ENCODE measurements at regions not wholly inside any gene's neighbourhood (a gene's known extent, or its start where the extent isn't known, plus 50 kb on each side); places are given as distances from the start of the nearest gene placed in this dataset.
"Not testable (repeated sequence)": the region's sequence is repeated elsewhere in the genome, so short reads cannot be mapped to it uniquely, and the experiment has no call there.

DNA sequence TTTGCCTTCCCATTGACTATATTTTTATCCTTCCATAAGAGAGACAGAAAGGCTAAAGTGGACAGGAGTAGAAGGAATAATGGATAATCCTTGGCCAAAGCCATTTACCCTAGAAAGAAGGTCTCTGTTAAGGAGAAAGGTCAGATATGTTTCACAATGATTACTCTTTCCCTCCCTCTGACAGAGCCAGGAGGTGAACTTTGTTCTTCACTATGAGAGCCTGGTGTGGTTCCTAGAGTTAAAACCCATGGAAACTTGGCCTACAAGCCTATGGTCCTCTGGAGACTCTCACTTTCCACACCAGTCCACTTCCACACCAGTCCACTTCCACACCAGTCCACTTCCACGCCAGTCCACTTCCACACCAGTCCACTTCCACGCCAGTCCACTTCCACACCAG, 479.9 kb upstream of the ZP4 start:
- Mint-ChIP-seq H3K27ac (no peak overlapping the region), H3K4me3 (no peak overlapping the region), H3K27me3 (ENCODE audit: insufficient read depth) (no peaks in the 10 kb centered on the region), H3K4me1 (ENCODE audit: low read depth) (no peaks in the 10 kb centered on the region), H3K9me3 (peaks cover 11% of the 10 kb centered on the region), H3K36me3 (ENCODE audit: low read depth) (no peaks in the 10 kb centered on the region)
- DNase-seq (ENCODE audit: low spot score), result no peak
- intact Hi-C loops (cut with micrococcal nuclease), result no loop called here

DNA sequence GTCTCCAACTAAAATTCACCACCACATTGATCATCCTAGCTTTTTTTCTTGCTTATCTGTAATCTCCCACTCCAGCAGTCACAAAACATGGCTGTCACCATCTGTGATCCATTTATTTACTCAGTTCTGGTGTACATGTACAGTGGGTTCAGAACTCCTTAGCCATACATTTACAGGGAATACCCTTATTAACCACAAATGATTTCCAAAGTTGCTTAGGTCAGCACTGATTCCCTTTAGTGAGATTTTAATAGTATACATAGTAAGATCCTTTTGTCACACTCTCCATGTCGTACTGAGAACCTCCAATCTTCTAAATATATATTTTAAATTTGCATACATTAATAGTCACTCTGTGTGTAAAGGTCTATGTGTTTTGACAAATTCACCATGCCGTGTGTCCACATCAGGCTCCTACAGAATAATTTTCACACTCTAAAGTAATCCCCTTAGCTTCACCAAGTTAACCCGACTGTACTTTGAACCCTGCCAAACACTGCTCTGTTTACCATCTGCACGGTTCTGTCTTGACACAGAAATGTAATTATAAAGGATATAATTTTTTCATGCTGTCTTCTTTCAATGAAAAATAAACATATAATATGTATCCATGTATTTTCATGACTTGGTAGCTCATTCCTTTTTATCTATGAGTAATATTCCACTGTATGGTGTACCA, 473.6 kb upstream of the ZP4 start:
- Mint-ChIP-seq H3K27ac (no peak overlapping the region), H3K4me1 (ENCODE audit: low read depth) (no peaks in the 10 kb centered on the region), H3K27me3 (ENCODE audit: insufficient read depth) (no peaks in the 10 kb centered on the region), H3K36me3 (ENCODE audit: low read depth) (no peaks in the 10 kb centered on the region), H3K4me3 (no peak overlapping the region), H3K9me3 (peaks cover 10% of the 10 kb centered on the region)
- DNase-seq (ENCODE audit: low spot score), result no peak
- intact Hi-C loops (cut with micrococcal nuclease), result no loop called here

DNA sequence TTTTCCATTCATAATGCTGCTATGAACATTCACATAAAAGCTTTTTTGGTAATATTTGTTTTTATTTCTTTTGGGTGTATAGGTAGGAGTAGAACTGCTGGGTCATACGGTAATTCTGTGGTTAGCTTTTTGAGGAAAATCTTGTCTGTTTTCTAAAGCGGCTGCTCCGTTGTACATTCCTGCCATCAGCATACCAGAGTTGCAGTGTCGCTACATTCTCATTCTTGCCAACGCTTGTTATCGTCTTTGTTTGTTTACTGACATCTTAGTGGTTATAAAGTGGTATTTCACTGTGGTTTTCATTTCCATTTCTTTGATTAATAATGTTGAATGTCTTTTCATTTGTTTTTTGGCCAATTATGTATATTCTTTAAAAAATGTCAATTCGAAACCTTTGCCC, 469.8 kb upstream of the ZP4 start:
- intact Hi-C loops (cut with micrococcal nuclease), result no loop called here
- Mint-ChIP-seq H3K36me3 (ENCODE audit: low read depth) (no peaks in the 10 kb centered on the region), H3K4me3 (no peak overlapping the region), H3K4me1 (ENCODE audit: low read depth) (no peaks in the 10 kb centered on the region), H3K27ac (no peak overlapping the region), H3K9me3 (peaks cover 8% of the 10 kb centered on the region), H3K27me3 (ENCODE audit: insufficient read depth) (no peaks in the 10 kb centered on the region)
- no peak for DNase-seq (ENCODE audit: low spot score)

DNA sequence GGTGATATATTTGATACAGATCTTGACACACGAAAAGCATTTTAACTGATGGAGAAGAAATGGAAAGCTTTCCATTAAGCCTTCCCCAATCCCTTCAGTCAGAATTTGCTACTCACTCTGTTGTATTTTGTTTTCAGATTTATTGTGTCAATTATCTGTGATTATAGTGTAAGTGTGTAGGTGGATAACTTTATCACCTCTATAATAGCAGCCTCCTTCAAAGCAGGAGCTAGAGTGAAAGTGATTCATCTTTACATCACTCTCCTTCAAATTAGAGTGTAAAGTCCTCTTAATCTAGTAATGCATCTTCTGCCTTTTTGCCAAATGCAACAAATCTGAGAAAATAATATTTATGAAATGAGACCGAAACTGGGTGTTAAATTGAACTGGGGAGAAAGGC, 459.7 kb upstream of the ZP4 start:
- intact Hi-C loops (cut with micrococcal nuclease), result no loop called here
- H3K27me3 Mint-ChIP-seq (ENCODE audit: insufficient read depth), result no peaks in the 10 kb centered on the region
- H3K36me3 Mint-ChIP-seq (ENCODE audit: low read depth), result no peaks in the 10 kb centered on the region
- H3K4me1 Mint-ChIP-seq (ENCODE audit: low read depth), result no peaks in the 10 kb centered on the region
- peaks cover 12% of the 10 kb centered on the region for H3K9me3 Mint-ChIP-seq
- no peak overlapping the region for H3K4me3 Mint-ChIP-seq
- H3K27ac Mint-ChIP-seq, result no peak overlapping the region
- DNase-seq (ENCODE audit: low spot score), result no peak

DNA sequence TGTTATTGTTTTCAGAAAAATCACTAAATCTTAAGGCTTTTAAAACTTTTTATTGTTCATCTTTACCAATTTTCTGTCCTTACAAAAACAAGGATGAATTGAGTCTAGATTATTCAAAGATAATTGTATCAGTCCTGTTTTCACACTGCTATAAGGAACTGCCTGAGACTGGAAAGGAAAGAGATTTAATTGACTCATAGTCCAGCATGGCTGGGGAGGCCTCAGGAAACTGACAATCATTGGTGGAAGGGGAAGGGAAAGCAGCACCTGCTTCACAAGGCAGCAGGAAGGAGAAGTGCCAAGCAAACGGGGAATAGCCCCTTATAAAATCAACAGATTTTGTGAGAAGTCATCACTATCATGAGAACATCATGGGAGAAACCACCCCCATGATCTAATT, 455.6 kb upstream of the ZP4 start:
- DNase-seq (ENCODE audit: low spot score), result no peak
- H3K27ac Mint-ChIP-seq, result no peak overlapping the region
- H3K27me3 Mint-ChIP-seq (ENCODE audit: insufficient read depth), result no peaks in the 10 kb centered on the region
- H3K4me1 Mint-ChIP-seq (ENCODE audit: low read depth), result no peaks in the 10 kb centered on the region
- H3K9me3 Mint-ChIP-seq, result peaks cover 3% of the 10 kb centered on the region
- intact Hi-C loops (cut with micrococcal nuclease), result no loop called here
- H3K36me3 Mint-ChIP-seq (ENCODE audit: low read depth), result no peaks in the 10 kb centered on the region
- H3K4me3 Mint-ChIP-seq, result no peak overlapping the region

DNA sequence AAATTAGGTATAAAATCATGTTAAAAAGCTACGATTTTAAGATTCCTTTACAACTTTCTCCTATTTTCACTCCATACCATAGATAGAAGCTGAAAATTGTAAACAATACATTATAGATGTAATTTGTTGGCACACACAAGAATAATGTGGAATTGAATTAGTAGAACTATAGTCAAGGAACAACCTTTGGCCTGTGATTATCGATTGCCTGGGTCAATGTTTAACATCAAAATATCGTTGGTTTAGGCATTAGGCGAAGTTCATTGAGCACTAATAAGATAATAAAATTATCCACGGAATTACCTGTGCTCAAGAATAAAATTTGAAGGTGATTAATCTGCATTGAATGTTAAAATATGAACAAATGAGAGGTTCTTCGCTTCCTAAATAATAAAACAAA, 455.1 kb upstream of the ZP4 start:
- Mint-ChIP-seq H3K9me3 (peaks cover 3% of the 10 kb centered on the region), H3K4me1 (ENCODE audit: low read depth) (no peaks in the 10 kb centered on the region), H3K4me3 (no peak overlapping the region), H3K36me3 (ENCODE audit: low read depth) (no peaks in the 10 kb centered on the region), H3K27me3 (ENCODE audit: insufficient read depth) (no peaks in the 10 kb centered on the region), H3K27ac (no peak overlapping the region)
- intact Hi-C loops (cut with micrococcal nuclease), result no loop called here
- DNase-seq (ENCODE audit: low spot score), result no peak

DNA sequence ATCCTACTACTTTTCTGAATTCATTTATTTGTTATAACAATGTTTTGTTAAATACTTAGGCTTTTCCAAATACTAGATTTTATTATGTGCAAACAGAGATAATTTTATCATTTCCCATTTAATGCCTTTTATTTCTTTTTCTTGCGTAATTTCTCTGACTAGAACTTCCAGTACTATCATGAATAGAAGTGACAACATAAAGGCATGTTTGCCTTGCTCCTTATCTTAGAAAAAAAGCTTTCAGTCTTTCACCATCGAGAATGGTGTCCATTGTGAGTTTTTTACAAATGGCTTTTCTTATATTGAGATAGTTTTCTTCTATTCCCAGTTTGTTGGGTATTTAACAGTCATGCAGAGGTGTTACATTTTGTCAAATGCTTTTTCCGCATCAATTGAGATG, 453.1 kb upstream of the ZP4 start:
- H3K36me3 Mint-ChIP-seq (ENCODE audit: low read depth), result no peaks in the 10 kb centered on the region
- no peak overlapping the region for H3K27ac Mint-ChIP-seq
- H3K4me1 Mint-ChIP-seq (ENCODE audit: low read depth), result no peaks in the 10 kb centered on the region
- H3K27me3 Mint-ChIP-seq (ENCODE audit: insufficient read depth), result no peaks in the 10 kb centered on the region
- H3K9me3 Mint-ChIP-seq, result peaks cover 3% of the 10 kb centered on the region
- no peak overlapping the region for H3K4me3 Mint-ChIP-seq
- DNase-seq (ENCODE audit: low spot score), result no peak
- intact Hi-C loops (cut with micrococcal nuclease), result no loop called here

DNA sequence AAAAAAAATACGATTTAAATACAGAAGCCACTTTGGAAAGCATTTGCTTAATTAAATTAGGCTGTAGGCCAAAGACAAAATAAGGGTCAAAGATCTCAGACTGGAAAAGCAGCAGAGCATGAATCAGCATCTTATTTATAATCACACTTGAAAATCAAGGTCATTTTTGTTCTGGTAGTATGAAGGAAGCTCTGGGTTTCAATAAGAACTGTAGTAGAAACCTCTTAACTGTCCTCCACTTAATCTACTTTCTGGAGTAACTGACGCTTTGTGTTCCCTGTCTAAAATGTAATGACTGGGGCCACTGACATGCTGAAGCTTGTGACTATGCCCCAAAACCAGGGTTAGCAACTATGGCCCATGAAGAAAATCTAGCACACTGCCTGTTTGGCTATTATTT, 450.7 kb upstream of the ZP4 start:
- Mint-ChIP-seq H3K9me3 (no peaks in the 10 kb centered on the region), H3K4me3 (no peak overlapping the region), H3K4me1 (ENCODE audit: low read depth) (no peaks in the 10 kb centered on the region), H3K36me3 (ENCODE audit: low read depth) (no peaks in the 10 kb centered on the region), H3K27ac (no peak overlapping the region), H3K27me3 (ENCODE audit: insufficient read depth) (no peaks in the 10 kb centered on the region)
- intact Hi-C loops (cut with micrococcal nuclease), result no loop called here
- DNase-seq (ENCODE audit: low spot score), result no peak

DNA sequence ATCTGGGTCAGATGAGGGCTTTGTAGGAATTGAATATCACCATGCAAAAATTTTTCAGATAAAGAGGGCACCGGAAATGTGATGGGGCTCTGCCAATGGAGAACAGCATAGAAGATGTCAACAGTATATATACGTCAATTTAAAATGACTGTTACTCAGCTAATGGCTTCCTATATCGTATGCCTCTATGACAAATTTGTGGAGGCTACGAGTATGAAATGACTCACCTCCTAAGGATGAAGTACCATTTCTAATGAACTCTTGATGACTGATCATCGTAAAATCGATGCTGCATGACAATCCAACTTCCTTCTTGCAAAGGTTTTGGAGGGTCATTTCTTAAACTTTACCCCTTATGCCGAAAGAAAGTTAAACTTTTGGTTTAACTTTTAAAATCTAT, 450.3 kb upstream of the ZP4 start:
- intact Hi-C loops (cut with micrococcal nuclease), result no loop called here
- no peak overlapping the region for H3K4me3 Mint-ChIP-seq
- DNase-seq (ENCODE audit: low spot score), result no peak
- H3K27me3 Mint-ChIP-seq (ENCODE audit: insufficient read depth), result no peaks in the 10 kb centered on the region
- no peaks in the 10 kb centered on the region for H3K36me3 Mint-ChIP-seq (ENCODE audit: low read depth)
- H3K27ac Mint-ChIP-seq, result no peak overlapping the region
- no peaks in the 10 kb centered on the region for H3K4me1 Mint-ChIP-seq (ENCODE audit: low read depth)
- no peaks in the 10 kb centered on the region for H3K9me3 Mint-ChIP-seq

DNA sequence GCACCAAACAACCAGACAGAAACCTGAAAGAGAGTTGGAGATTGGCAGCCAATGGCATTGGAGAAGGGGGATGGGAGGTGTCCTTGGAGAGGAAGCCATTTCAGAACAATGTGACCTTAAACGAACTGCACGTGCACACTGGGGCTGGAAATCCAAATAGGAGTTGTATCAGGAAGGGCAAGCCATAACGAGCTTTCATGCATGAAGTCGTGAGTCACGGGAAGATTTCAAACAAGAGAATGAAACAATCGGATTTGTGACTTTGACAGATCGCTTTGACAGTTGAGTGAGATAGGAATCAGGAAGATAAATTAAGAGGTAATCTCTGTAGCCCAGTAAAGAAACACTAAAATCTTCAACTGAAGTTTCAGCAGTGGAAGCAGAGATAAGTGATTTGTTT, 445.8 kb upstream of the ZP4 start:
- intact Hi-C loops (cut with micrococcal nuclease), result no loop called here
- no peak for DNase-seq (ENCODE audit: low spot score)
- H3K36me3 Mint-ChIP-seq (ENCODE audit: low read depth), result no peaks in the 10 kb centered on the region
- H3K9me3 Mint-ChIP-seq, result no peaks in the 10 kb centered on the region
- no peak overlapping the region for H3K27ac Mint-ChIP-seq
- no peaks in the 10 kb centered on the region for H3K27me3 Mint-ChIP-seq (ENCODE audit: insufficient read depth)
- no peak overlapping the region for H3K4me3 Mint-ChIP-seq
- H3K4me1 Mint-ChIP-seq (ENCODE audit: low read depth), result no peaks in the 10 kb centered on the region

DNA sequence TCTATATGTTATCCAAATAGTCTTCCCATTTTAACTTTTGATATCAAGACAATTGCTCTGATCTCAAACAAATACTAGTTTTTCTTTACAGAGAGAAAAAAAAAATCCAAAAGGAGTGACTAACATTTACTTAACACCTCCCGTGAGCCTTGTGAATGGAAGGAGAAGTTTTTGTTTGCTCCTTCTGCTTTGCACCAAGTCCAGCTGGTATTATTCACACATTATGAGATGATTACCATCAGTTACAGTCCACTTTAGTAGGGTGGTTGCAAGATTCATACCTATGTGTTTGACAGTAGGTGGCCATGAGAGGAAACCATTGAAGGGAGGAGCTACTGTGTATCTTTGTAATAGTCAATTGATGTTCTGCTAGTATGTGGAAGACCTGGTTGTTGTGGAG, 443.4 kb upstream of the ZP4 start:
- H3K9me3 Mint-ChIP-seq, result no peaks in the 10 kb centered on the region
- H3K27ac Mint-ChIP-seq, result no peak overlapping the region
- H3K4me3 Mint-ChIP-seq, result no peak overlapping the region
- intact Hi-C loops (cut with micrococcal nuclease), result no loop called here
- no peaks in the 10 kb centered on the region for H3K4me1 Mint-ChIP-seq (ENCODE audit: low read depth)
- no peak for DNase-seq (ENCODE audit: low spot score)
- H3K36me3 Mint-ChIP-seq (ENCODE audit: low read depth), result no peaks in the 10 kb centered on the region
- H3K27me3 Mint-ChIP-seq (ENCODE audit: insufficient read depth), result no peaks in the 10 kb centered on the region

DNA sequence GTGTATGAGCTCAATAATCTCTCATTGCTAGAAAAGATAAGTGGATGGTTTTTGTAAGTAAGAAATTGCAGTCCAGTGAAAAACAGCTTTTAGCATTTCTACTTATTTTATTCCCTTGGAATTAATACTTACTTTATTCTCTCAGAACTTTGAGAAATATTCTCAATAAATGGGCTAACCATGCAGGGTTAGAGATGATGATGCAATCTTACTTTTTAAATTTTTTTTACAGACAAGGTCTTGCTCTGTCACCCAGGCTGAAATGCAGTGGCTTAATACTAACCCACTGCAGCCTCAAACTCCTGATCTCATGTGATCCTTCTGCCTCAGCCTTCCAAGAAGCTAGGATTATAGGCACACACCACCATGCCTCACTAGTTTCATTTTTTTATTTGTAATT, 440.8 kb upstream of the ZP4 start:
- Mint-ChIP-seq H3K4me1 (ENCODE audit: low read depth) (no peaks in the 10 kb centered on the region), H3K27me3 (ENCODE audit: insufficient read depth) (no peaks in the 10 kb centered on the region), H3K27ac (no peak overlapping the region), H3K4me3 (no peak overlapping the region), H3K36me3 (ENCODE audit: low read depth) (no peaks in the 10 kb centered on the region), H3K9me3 (peaks cover under 1% of the 10 kb centered on the region)
- intact Hi-C loops (cut with micrococcal nuclease), result no loop called here
- no peak for DNase-seq (ENCODE audit: low spot score)

DNA sequence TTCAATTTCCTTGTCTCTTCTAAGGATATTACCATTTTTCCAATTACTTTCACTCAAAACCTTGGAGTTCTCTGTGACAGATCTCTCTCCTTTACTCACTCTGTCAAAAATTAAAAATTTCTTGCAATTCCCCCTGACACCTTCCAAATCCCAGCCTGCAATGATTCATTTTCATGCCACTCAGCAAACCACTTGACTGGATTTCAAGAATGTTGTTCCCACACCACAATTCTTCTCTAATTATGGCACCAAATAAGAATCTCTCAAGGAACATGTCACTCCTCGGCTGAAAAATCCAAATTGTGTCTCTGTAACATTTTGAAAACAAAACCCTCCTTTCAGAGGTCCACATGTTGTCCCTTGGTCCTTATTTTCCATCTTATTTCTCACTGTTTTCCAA, 438.9 kb upstream of the ZP4 start:
- no peaks in the 10 kb centered on the region for H3K36me3 Mint-ChIP-seq (ENCODE audit: low read depth)
- intact Hi-C loops (cut with micrococcal nuclease), result no loop called here
- H3K4me3 Mint-ChIP-seq, result no peak overlapping the region
- no peaks in the 10 kb centered on the region for H3K27me3 Mint-ChIP-seq (ENCODE audit: insufficient read depth)
- no peaks in the 10 kb centered on the region for H3K4me1 Mint-ChIP-seq (ENCODE audit: low read depth)
- DNase-seq (ENCODE audit: low spot score), result no peak
- no peak overlapping the region for H3K27ac Mint-ChIP-seq
- peaks cover 9% of the 10 kb centered on the region for H3K9me3 Mint-ChIP-seq

DNA sequence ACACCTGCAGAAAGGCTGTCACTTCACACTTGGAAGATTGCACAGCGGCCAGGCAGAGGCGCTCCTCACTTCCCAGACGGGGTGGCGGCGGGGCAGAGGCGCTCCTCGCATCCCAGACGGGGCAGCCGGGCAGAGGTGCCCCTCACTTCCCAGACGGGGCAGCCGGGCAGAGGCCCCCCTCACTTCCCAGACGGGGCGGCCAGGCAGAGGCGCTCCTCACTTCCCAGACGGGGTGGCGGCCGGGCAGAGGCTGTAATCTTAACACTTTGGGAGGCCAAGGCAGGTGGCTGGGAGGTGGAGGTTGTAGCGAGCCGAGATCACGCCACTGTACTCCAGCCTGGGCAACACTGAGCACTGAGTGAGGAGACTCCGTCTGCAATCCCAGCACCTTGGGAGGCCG, 436.3 kb upstream of the ZP4 start:
- H3K27me3 Mint-ChIP-seq (ENCODE audit: insufficient read depth); H3K27ac Mint-ChIP-seq; DNase-seq (ENCODE audit: low spot score); intact Hi-C loops (cut with micrococcal nuclease); H3K9me3 Mint-ChIP-seq; H3K36me3 Mint-ChIP-seq (ENCODE audit: low read depth); H3K4me3 Mint-ChIP-seq; H3K4me1 Mint-ChIP-seq (ENCODE audit: low read depth): not testable (repeated sequence)
